ENCODE measurements at regions not wholly inside any gene's neighbourhood (a gene's known extent, or its start where the extent isn't known, plus 50 kb on each side); places are given as distances from the start of the nearest gene placed in this dataset.

DNA sequence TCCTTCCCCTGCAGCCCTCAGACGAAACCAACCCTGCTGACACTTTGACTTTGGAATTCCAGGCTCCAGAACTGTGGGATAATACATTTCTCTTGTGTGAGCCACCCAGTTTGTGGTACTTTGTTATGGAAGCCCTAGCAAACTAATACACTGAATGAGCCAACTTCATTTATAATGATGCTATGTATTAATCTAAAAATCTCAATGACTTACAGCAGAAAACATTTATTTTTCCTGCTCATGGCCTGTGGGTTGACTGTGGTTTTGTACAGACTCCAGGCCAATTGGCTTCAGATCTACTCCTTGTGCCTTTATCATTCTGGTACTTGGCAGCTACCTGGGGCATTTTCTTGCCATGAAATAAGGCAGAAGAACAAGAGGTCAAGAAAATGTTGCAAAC is 152.4 kb downstream of the EBLN2 start:
- ChIA-PET POLR2A (no interaction called here), CTCF (no interaction called here)
- Histone ChIP-seq H3K9me3 (ENCODE audit: control insufficient read depth, insufficient read depth, low read depth, low read length) (no peaks in the 10 kb centered on the region), H3K27ac (ENCODE audit: low read length) (no peak overlapping the region), H3K4me1 (ENCODE audit: control insufficient read depth, insufficient read depth, low read length) (no peaks in the 10 kb centered on the region), H3K36me3 (ENCODE audit: control insufficient read depth, insufficient read depth, low read length) (no peaks in the 10 kb centered on the region), H3K4me3 (ENCODE audit: low read depth in 2 of 2, low read length in 2 of 2) (no peak overlapping the region), H3K27me3 (ENCODE audit: control insufficient read depth, insufficient read depth, low read length) (no peaks in the 10 kb centered on the region)
- TF ChIP-seq SIN3A (IDR thresholded peaks at IDR 0.05; ENCODE audit: borderline replicate concordance, insufficient read depth, low read depth, low read length) (no peak), POLR2AphosphoS5 (IDR thresholded peaks at IDR 0.05; ENCODE audit: low read depth, low read length) (no peak), TCF7L2 (IDR thresholded peaks at IDR 0.05; ENCODE audit: low read depth, low read length) (no peak)
- TF ChIP-seq, protein P1, sequence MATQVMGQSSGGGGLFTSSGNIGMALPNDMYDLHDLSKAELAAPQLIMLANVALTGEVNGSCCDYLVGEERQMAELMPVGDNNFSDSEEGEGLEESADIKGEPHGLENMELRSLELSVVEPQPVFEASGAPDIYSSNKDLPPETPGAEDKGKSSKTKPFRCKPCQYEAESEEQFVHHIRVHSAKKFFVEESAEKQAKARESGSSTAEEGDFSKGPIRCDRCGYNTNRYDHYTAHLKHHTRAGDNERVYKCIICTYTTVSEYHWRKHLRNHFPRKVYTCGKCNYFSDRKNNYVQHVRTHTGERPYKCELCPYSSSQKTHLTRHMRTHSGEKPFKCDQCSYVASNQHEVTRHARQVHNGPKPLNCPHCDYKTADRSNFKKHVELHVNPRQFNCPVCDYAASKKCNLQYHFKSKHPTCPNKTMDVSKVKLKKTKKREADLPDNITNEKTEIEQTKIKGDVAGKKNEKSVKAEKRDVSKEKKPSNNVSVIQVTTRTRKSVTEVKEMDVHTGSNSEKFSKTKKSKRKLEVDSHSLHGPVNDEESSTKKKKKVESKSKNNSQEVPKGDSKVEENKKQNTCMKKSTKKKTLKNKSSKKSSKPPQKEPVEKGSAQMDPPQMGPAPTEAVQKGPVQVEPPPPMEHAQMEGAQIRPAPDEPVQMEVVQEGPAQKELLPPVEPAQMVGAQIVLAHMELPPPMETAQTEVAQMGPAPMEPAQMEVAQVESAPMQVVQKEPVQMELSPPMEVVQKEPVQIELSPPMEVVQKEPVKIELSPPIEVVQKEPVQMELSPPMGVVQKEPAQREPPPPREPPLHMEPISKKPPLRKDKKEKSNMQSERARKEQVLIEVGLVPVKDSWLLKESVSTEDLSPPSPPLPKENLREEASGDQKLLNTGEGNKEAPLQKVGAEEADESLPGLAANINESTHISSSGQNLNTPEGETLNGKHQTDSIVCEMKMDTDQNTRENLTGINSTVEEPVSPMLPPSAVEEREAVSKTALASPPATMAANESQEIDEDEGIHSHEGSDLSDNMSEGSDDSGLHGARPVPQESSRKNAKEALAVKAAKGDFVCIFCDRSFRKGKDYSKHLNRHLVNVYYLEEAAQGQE (IDR thresholded peaks at IDR 0.05; ENCODE audit: insufficient read depth in 1 of 2, low read depth in 2 of 2, low read length in 1 of 2), result no peak
- TF ChIP-seq, protein P2, sequence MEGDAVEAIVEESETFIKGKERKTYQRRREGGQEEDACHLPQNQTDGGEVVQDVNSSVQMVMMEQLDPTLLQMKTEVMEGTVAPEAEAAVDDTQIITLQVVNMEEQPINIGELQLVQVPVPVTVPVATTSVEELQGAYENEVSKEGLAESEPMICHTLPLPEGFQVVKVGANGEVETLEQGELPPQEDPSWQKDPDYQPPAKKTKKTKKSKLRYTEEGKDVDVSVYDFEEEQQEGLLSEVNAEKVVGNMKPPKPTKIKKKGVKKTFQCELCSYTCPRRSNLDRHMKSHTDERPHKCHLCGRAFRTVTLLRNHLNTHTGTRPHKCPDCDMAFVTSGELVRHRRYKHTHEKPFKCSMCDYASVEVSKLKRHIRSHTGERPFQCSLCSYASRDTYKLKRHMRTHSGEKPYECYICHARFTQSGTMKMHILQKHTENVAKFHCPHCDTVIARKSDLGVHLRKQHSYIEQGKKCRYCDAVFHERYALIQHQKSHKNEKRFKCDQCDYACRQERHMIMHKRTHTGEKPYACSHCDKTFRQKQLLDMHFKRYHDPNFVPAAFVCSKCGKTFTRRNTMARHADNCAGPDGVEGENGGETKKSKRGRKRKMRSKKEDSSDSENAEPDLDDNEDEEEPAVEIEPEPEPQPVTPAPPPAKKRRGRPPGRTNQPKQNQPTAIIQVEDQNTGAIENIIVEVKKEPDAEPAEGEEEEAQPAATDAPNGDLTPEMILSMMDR (IDR thresholded peaks at IDR 0.05), result no peak
- ATAC-seq, result no peak
- no peak for DNase-seq (ENCODE audit: low read depth, low spot score)
- in situ Hi-C loops (cut with HindIII; ENCODE audit: low pct_unique_long_range_greater_than_20kb, low sequenced_read_pairs) (no loop called here), intact Hi-C loops (cut with micrococcal nuclease; ENCODE audit: unreplicated experiment) (no loop called here)
- BruUV-seq (replicated peaks), result no TSS peak

DNA sequence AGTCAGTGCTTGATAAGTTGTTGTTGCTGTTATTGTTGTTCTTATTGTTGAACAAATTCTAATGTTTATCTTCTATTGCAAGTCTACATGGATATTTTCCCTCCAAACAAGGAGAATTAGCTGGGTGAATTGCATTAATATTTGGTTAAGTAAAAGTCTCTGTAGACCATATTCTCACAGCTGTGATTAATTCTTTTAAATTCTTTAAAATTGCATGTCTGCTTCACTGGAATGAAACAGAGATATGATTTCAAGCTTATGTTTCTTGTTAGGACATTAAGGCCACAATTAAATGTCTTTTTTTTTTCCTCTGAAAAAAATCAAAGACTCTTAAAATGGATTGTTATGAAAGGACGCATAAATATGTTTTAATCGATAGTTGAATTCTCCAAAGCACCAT is 153.4 kb downstream of the EBLN2 start:
- no peak for ATAC-seq
- BruUV-seq (replicated peaks), result no TSS peak
- no peaks in the 10 kb centered on the region for H3K4me1 ChIP-seq (ENCODE audit: control insufficient read depth, insufficient read depth, low read length)
- H3K36me3 ChIP-seq (ENCODE audit: control insufficient read depth, insufficient read depth, low read length), result no peaks in the 10 kb centered on the region
- no peaks in the 10 kb centered on the region for H3K9me3 ChIP-seq (ENCODE audit: control insufficient read depth, insufficient read depth, low read depth, low read length)
- intact Hi-C loops (cut with micrococcal nuclease; ENCODE audit: unreplicated experiment), result no loop called here
- in situ Hi-C loops (cut with HindIII; ENCODE audit: low pct_unique_long_range_greater_than_20kb, low sequenced_read_pairs), result no loop called here
- no peaks in the 10 kb centered on the region for H3K27me3 ChIP-seq (ENCODE audit: control insufficient read depth, insufficient read depth, low read length)
- POLR2A ChIA-PET, result no interaction called here
- CTCF ChIA-PET, result no interaction called here
- TF ChIP-seq, protein P1 (IDR thresholded peaks at IDR 0.05; ENCODE audit: insufficient read depth in 1 of 2, low read depth in 2 of 2, low read length in 1 of 2), result no peak
- TF ChIP-seq SIN3A (IDR thresholded peaks at IDR 0.05; ENCODE audit: borderline replicate concordance, insufficient read depth, low read depth, low read length) (no peak), POLR2AphosphoS5 (IDR thresholded peaks at IDR 0.05; ENCODE audit: low read depth, low read length) (no peak), TCF7L2 (IDR thresholded peaks at IDR 0.05; ENCODE audit: low read depth, low read length) (no peak)
- TF ChIP-seq, protein P2 (IDR thresholded peaks at IDR 0.05), result no peak
- no peak for DNase-seq (ENCODE audit: low read depth, low spot score)
- H3K4me3 ChIP-seq (ENCODE audit: low read depth in 2 of 2, low read length in 2 of 2), result no peak overlapping the region
- H3K27ac ChIP-seq (ENCODE audit: low read length), result no peak overlapping the region

Data from Panc1 (cell line).